NCI-H345 (cell line): ENCODE measurements at regions not wholly inside any gene's neighbourhood (a gene's known extent, or its start where the extent isn't known, plus 50 kb on each side); places are given as distances from the start of the nearest gene placed in this dataset.

ENCODE experiments used
- DNase-seq: peaks from one replicate; lab custom pipeline; 2025; lab: John Stamatoyannopoulos, UW

GRCh38 chr13:51027644-51028043, 83.4 kb downstream of the C13orf42 start:
- no peak for DNase-seq

- no peak for DNase-seq
Measured at GRCh38 chr13:51026016-51026415, 85.1 kb downstream of the C13orf42 start.

GRCh38 chr13:51025245-51025905, 85.7 kb downstream of the C13orf42 start:
- no peak for DNase-seq

GRCh38 chr13:51021811-51022210, 89.3 kb downstream of the C13orf42 start:
- no peak for DNase-seq

- no peak for DNase-seq
Measured at GRCh38 chr13:51020600-51020999, 90.5 kb downstream of the C13orf42 start.

- DNase-seq, result no peak
Measured at GRCh38 chr13:51019026-51019425, 92.0 kb downstream of the C13orf42 start.

GRCh38 chr13:51017516-51017915, 93.6 kb downstream of the C13orf42 start:
- no peak for DNase-seq

GRCh38 chr13:51015973-51016372, 95.1 kb downstream of the C13orf42 start:
- peak; percentile 32 for DNase-seq

GRCh38 chr13:51009597-51009996, 100.0 kb downstream of the RNASEH2B start:
- DNase-seq, result no peak

GRCh38 chr13:51007216-51007615, 97.6 kb downstream of the RNASEH2B start:
- no peak for DNase-seq

GRCh38 chr13:51006067-51006845, 96.7 kb downstream of the RNASEH2B start:
- DNase-seq, result no peak
